H9 (cell line): ENCODE measurements at regions not wholly inside any gene's neighbourhood (a gene's known extent, or its start where the extent isn't known, plus 50 kb on each side); places are given as distances from the start of the nearest gene placed in this dataset.

Source experiments
- DNase-seq: peaks from one replicate; pipeline ENCODE4 v3.0.0-alpha.2; 2017
- H2AFZ ChIP-seq: one replicate; pipeline ENCODE4 v1.6.1; 2013; ENCODE audit warnings: mild to moderate bottlenecking, low read length, control low read depth, moderate library complexity
- H2AK5ac ChIP-seq: 2 replicates; pipeline ENCODE4 v1.6.1; 2013; ENCODE audit warnings: low read length, control low read depth, mixed read lengths; ENCODE audit not compliant: insufficient read length
- H2BK120ac ChIP-seq: one replicate; pipeline ENCODE4 v1.6.1; 2013; ENCODE audit warnings: low read depth, mild to moderate bottlenecking, low read length, control low read depth, inconsistent platforms; ENCODE audit not compliant: poor library complexity, severe bottlenecking
- H2BK12ac ChIP-seq: 2 replicates; pipeline ENCODE4 v1.6.1; 2013; ENCODE audit warnings: low read length, control low read depth, mixed read lengths, low read depth; ENCODE audit not compliant: insufficient read length
- H2BK15ac ChIP-seq: 2 replicates; pipeline ENCODE4 v1.6.1; 2013; ENCODE audit warnings: low read depth, low read length, control low read depth
- H2BK20ac ChIP-seq: one replicate; pipeline ENCODE4 v1.6.1; 2013; ENCODE audit warnings: low read depth, mild to moderate bottlenecking, low read length, control low read depth, inconsistent platforms; ENCODE audit not compliant: poor library complexity, severe bottlenecking
- H2BK5ac ChIP-seq: 2 replicates; pipeline ENCODE4 v1.6.1; 2013; ENCODE audit warnings: low read length, control low read depth, mixed read lengths; ENCODE audit not compliant: insufficient read length
- H3K14ac ChIP-seq: 2 replicates; pipeline ENCODE4 v1.6.1; 2013; ENCODE audit warnings: low read length, control low read depth; ENCODE audit not compliant: insufficient read depth
- H3K18ac ChIP-seq: 2 replicates; pipeline ENCODE4 v1.6.1; 2013; ENCODE audit warnings: low read depth, mild to moderate bottlenecking, mixed read lengths, low read length, control low read depth; ENCODE audit not compliant: insufficient read length
- H3K23ac ChIP-seq: 2 replicates; pipeline ENCODE4 v1.6.1; 2013; ENCODE audit warnings: low read length, control low read depth, mixed read lengths, low read depth; ENCODE audit not compliant: insufficient read length
- H3K23me2 ChIP-seq: 2 replicates; pipeline ENCODE4 v1.6.1; 2013; ENCODE audit warnings: low read depth, mild to moderate bottlenecking, mixed read lengths, low read length, control low read depth; ENCODE audit not compliant: insufficient read length, poor library complexity, severe bottlenecking
- H3K27ac ChIP-seq: 2 replicates; pipeline ENCODE4 v1.5.1; 2013; ENCODE audit warnings: low read length, control low read depth, mixed read lengths, low read depth; ENCODE audit not compliant: insufficient read length
- H3K27me3 ChIP-seq: 2 replicates; pipeline ENCODE4 v1.6.1; 2013; ENCODE audit warnings: low read length, control low read depth, inconsistent platforms; ENCODE audit not compliant: insufficient read depth
- H3K4ac ChIP-seq: 2 replicates; pipeline ENCODE4 v1.6.1; 2013; ENCODE audit warnings: low read depth, mild to moderate bottlenecking, control low read depth, inconsistent platforms, low read length, moderate library complexity
- H3K4me1 ChIP-seq: 2 replicates; pipeline ENCODE4 v1.6.1; 2013; ENCODE audit warnings: low read length, control low read depth, inconsistent platforms; ENCODE audit not compliant: insufficient read depth
- H3K4me2 ChIP-seq: 2 replicates; pipeline ENCODE4 v1.6.1; 2013; ENCODE audit warnings: low read length, control low read depth, mixed read lengths; ENCODE audit not compliant: insufficient read length, insufficient read depth
- H3K56ac ChIP-seq: 2 replicates; pipeline ENCODE4 v1.6.1; 2013; ENCODE audit warnings: low read depth, mild to moderate bottlenecking, mixed read lengths, low read length, control low read depth; ENCODE audit not compliant: insufficient read length
- H3K79me1 ChIP-seq: 2 replicates; pipeline ENCODE4 v1.6.1; 2013; ENCODE audit warnings: low read depth, mild to moderate bottlenecking, moderate library complexity, low read length, control low read depth, inconsistent platforms; ENCODE audit not compliant: insufficient read depth, poor library complexity, severe bottlenecking
- H3K79me2 ChIP-seq: 2 replicates; pipeline ENCODE4 v1.6.1; 2013; ENCODE audit warnings: low read length, control low read depth, inconsistent platforms; ENCODE audit not compliant: insufficient read depth
- H3K9ac ChIP-seq: 2 replicates; pipeline ENCODE4 v1.6.1; 2013; ENCODE audit warnings: low read length, control low read depth, mixed read lengths; ENCODE audit not compliant: insufficient read length; ENCODE audit errors: extremely low read depth
- H3K9me3 ChIP-seq: one replicate; pipeline ENCODE4 v1.6.1; 2013; ENCODE audit warnings: low read depth, low read length, inconsistent platforms; ENCODE audit not compliant: control insufficient read depth
- H3T11ph ChIP-seq: one replicate; pipeline ENCODE4 v1.6.1; 2013; ENCODE audit warnings: mild to moderate bottlenecking, low read length, control low read depth, inconsistent platforms
- H4K20me1 ChIP-seq: one replicate; pipeline ENCODE4 v1.6.1; 2013; ENCODE audit not compliant: control insufficient read depth, insufficient read length, insufficient read depth
- H4K5ac ChIP-seq: 2 replicates; pipeline ENCODE4 v1.6.1; 2013; ENCODE audit warnings: low read depth, mild to moderate bottlenecking, mixed read lengths, low read length, control low read depth; ENCODE audit not compliant: insufficient read length
- H4K8ac ChIP-seq: replicated peaks from 2 replicates; pipeline ENCODE4 v1.6.1; 2013; ENCODE audit warnings: low read length, control low read depth, mixed read lengths, low read depth; ENCODE audit not compliant: insufficient read length
- H4K91ac ChIP-seq: 2 replicates; pipeline ENCODE4 v1.6.1; 2013; ENCODE audit warnings: low read depth, mild to moderate bottlenecking, moderate library complexity, mixed read lengths, low read length, control low read depth; ENCODE audit not compliant: insufficient read length
- H3K27ac Mint-ChIP-seq, 3 experiments: 2 replicates in 2 of 3; 3 replicates in 1 of 3; pipeline ENCODE4 v1.8.0; 2020 to 2021; ENCODE audit warnings: mixed read lengths in 3 of 3, mild to moderate bottlenecking in 1 of 3, moderate library complexity in 1 of 3
- H3K27me3 Mint-ChIP-seq: 2 replicates; pipeline ENCODE4 v1.8.0; 2021; ENCODE audit warnings: low read depth, mild to moderate bottlenecking, moderate library complexity, mixed read lengths
- H3K36me3 Mint-ChIP-seq, 3 experiments: 2 replicates in 2 of 3; 3 replicates in 1 of 3; pipeline ENCODE4 v1.8.0; 2020 to 2021; ENCODE audit warnings: low read depth in 3 of 3, mixed read lengths in 3 of 3; ENCODE audit not compliant: insufficient read depth in 1 of 3
- H3K4me1 Mint-ChIP-seq, 2 experiments: 2 replicates each; pipeline ENCODE4 v1.8.0; 2020; ENCODE audit warnings: mixed read lengths in 2 of 2
- H3K4me3 Mint-ChIP-seq, 2 experiments: 2 replicates in 1 of 2; 3 replicates in 1 of 2; pipeline ENCODE4 v1.8.0; 2020 to 2021; ENCODE audit warnings: mild to moderate bottlenecking in 2 of 2, mixed read lengths in 2 of 2, moderate library complexity in 1 of 2
- H3K9me3 Mint-ChIP-seq, 2 experiments: 2 replicates in 1 of 2; 3 replicates in 1 of 2; pipeline ENCODE4 v1.8.0; 2020; ENCODE audit warnings: mild to moderate bottlenecking in 2 of 2, mixed read lengths in 2 of 2, moderate library complexity in 1 of 2
- CTCF ChIP-seq: fragments of 200-600 bp; sonication (generic); conservative IDR thresholded peaks from 3 replicates; pipeline ENCODE4 v1.8.0; 2021; ENCODE audit warnings: antibody characterized with exemption, mild to moderate bottlenecking
- WGBS: extraction: QIAGEN DNeasy Blood & Tissue Kit; methylation state at CpG from one replicate; pipeline ENCODE4 v1.1.7; 2013; ENCODE audit warnings: missing lambda C conversion rate, low lambda C conversion rate, mixed read lengths; ENCODE audit not compliant: insufficient read length; ENCODE audit errors: extremely low coverage; 5-methylcytosine and 5-hydroxymethylcytosine counted together

DNA sequence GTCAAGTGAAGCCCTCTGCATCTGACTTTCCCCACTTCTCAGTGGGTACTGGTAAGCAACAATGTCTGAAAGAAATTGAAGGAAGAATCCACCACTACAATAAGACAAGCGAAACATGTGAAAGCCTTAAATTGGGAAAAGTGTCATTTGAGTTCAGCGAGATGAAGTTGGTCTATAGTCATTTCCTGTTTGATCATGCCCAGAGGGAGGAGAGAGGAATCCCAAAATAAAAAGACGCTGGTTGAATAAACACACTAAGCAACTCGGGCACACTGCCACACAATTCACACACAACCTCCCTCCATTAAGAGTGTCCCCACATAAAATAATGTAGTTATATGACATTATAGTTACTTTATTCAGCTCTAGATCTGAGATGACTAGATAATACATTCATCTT lies 166.1 kb downstream of the CBLN2 start:
- H2AK5ac ChIP-seq = no peak overlapping the region
- H2AFZ ChIP-seq = no peak overlapping the region
- H2BK5ac ChIP-seq = no peak overlapping the region
- no peak overlapping the region for H3T11ph ChIP-seq
- no peak overlapping the region for H2BK120ac ChIP-seq
- no peak overlapping the region for H3K4me3 Mint-ChIP-seq
- no peaks in the 10 kb centered on the region for H3K4me1 Mint-ChIP-seq
- no peak overlapping the region for H3K18ac ChIP-seq
- H4K91ac ChIP-seq = no peak overlapping the region
- no peak overlapping the region for H4K8ac ChIP-seq
- H3K4me1 ChIP-seq = no peaks in the 10 kb centered on the region
- H3K79me1 ChIP-seq = no peaks in the 10 kb centered on the region
- H3K27ac ChIP-seq = no peak overlapping the region
- H3K9me3 ChIP-seq = no peaks in the 10 kb centered on the region
- H3K27ac Mint-ChIP-seq = no peak overlapping the region
- no peak for TF ChIP-seq CTCF
- H2BK20ac ChIP-seq = no peak overlapping the region
- H2BK15ac ChIP-seq = no peak overlapping the region
- no CpG with 5 or more reads among the region's 4 CpGs for WGBS
- H3K9ac ChIP-seq = no peak overlapping the region
- H3K23ac ChIP-seq = no peak overlapping the region
- H3K79me2 ChIP-seq = no peaks in the 10 kb centered on the region
- H3K36me3 Mint-ChIP-seq = no peaks in the 10 kb centered on the region
- H4K5ac ChIP-seq = no peak overlapping the region
- H3K4me2 ChIP-seq = no peak overlapping the region
- no peaks in the 10 kb centered on the region for H3K27me3 ChIP-seq
- DNase-seq = no peak
- no peaks in the 10 kb centered on the region for H3K23me2 ChIP-seq
- peaks cover 6% of the 10 kb centered on the region for H3K27me3 Mint-ChIP-seq
- H2BK12ac ChIP-seq = no peak overlapping the region
- H3K9me3 Mint-ChIP-seq = no peaks in the 10 kb centered on the region
- H3K4ac ChIP-seq = no peak overlapping the region
- H3K14ac ChIP-seq = no peak overlapping the region
- no peak overlapping the region for H3K56ac ChIP-seq
- H4K20me1 ChIP-seq = no peaks in the 10 kb centered on the region
